Osteoblast (primary cell): ENCODE measurements at regions not wholly inside any gene's neighbourhood (a gene's known extent, or its start where the extent isn't known, plus 50 kb on each side); places are given as distances from the start of the nearest gene placed in this dataset.

Experiments
- DNase-seq: peaks from one replicate; pipeline ENCODE4 v3.0.0; 2011; ENCODE audit warnings: low spot score, mixed read lengths; ENCODE audit not compliant: insufficient read length; ENCODE audit errors: missing footprints
- H2AFZ ChIP-seq: 2 replicates; pipeline ENCODE4 v1.6.0; 2011; ENCODE audit warnings: mild to moderate bottlenecking, low read length
- H3K27ac ChIP-seq: 2 replicates; pipeline ENCODE4 v1.5.1; 2011; ENCODE audit warnings: mild to moderate bottlenecking, low read depth, low read length, moderate library complexity
- H3K27me3 ChIP-seq: 2 replicates; pipeline ENCODE4 v1.6.0; 2012; ENCODE audit warnings: mild to moderate bottlenecking, control low read depth, inconsistent platforms, low read length, moderate library complexity; ENCODE audit not compliant: insufficient read depth
- H3K36me3 ChIP-seq: 2 replicates; pipeline ENCODE4 v1.5.1; 2011; ENCODE audit warnings: mild to moderate bottlenecking, low read length, control low read depth, moderate library complexity; ENCODE audit not compliant: insufficient read depth
- H3K4me1 ChIP-seq: 2 replicates; pipeline ENCODE4 v1.5.1; 2011; ENCODE audit warnings: mild to moderate bottlenecking, low read length, control low read depth, moderate library complexity; ENCODE audit not compliant: insufficient read depth
- H3K4me2 ChIP-seq: 2 replicates; pipeline ENCODE4 v1.6.0; 2011; ENCODE audit warnings: mild to moderate bottlenecking, low read length; ENCODE audit not compliant: insufficient read depth
- H3K4me3 ChIP-seq: fragments of 200-600 bp; sonication (generic); 3 replicates; pipeline ENCODE4 v1.5.1; 2012; ENCODE audit warnings: mild to moderate bottlenecking, low read length, inconsistent platforms; ENCODE audit not compliant: insufficient read depth
- H3K79me2 ChIP-seq: 2 replicates; pipeline ENCODE4 v1.6.0; 2012; ENCODE audit warnings: mild to moderate bottlenecking, low read length, control low read depth, inconsistent platforms; ENCODE audit not compliant: insufficient read depth
- H3K9me3 ChIP-seq: 2 replicates; pipeline ENCODE4 v1.5.1; 2011; ENCODE audit warnings: low read depth, low read length, control low read depth
- H4K20me1 ChIP-seq: 2 replicates; pipeline ENCODE4 v1.6.0; 2012; ENCODE audit warnings: mild to moderate bottlenecking, low read length, control low read depth; ENCODE audit not compliant: insufficient read depth
- CTCF ChIP-seq: IDR thresholded peaks from 2 replicates; pipeline ENCODE4 v1.5.1; 2011; ENCODE audit warnings: mild to moderate bottlenecking, low read depth, low read length, moderate library complexity; ENCODE audit errors: extremely low read depth

DNA sequence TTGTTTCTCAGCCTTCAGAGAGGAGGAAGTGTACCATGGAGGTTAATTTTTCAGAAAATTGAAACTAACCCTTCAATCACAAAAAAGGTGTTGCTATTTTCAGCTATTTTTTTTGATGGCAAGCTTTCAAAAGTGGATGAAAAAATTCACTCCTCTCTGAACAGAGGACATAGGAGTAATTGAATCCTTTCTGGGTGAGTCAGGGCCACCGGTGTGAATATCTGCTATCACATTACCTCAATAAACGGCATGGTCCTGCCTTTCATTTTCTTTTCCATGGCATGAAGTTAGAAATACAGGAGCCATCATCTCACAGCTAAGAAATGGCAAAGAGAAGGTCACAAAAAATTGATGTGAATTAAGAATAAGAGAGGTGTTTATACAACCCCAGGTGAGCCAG, 90.2 kb upstream of the CCDC112 start:
- Histone ChIP-seq H2AFZ (no peak overlapping the region), H3K4me1 (no peaks in the 10 kb centered on the region), H4K20me1 (no peaks in the 10 kb centered on the region), H3K79me2 (no peaks in the 10 kb centered on the region), H3K4me3 (no peak overlapping the region), H3K4me2 (no peak overlapping the region), H3K36me3 (no peaks in the 10 kb centered on the region), H3K27me3 (no peaks in the 10 kb centered on the region), H3K9me3 (no peaks in the 10 kb centered on the region), H3K27ac (no peak overlapping the region)
- no peak for TF ChIP-seq CTCF
- no peak for DNase-seq

GRCh38 chr5:115384587-115385375, 88.3 kb upstream of the CCDC112 start:
- H3K36me3 ChIP-seq, result no peaks in the 10 kb centered on the region
- H3K27me3 ChIP-seq, result no peaks in the 10 kb centered on the region
- no peaks in the 10 kb centered on the region for H3K4me1 ChIP-seq
- DNase-seq, result no peak
- H3K79me2 ChIP-seq, result no peaks in the 10 kb centered on the region
- H3K9me3 ChIP-seq, result no peaks in the 10 kb centered on the region
- H4K20me1 ChIP-seq, result no peaks in the 10 kb centered on the region
- H3K4me2 ChIP-seq, result no peak overlapping the region
- no peak overlapping the region for H3K4me3 ChIP-seq
- no peak overlapping the region for H3K27ac ChIP-seq
- TF ChIP-seq CTCF, result no peak
- H2AFZ ChIP-seq, result no peak overlapping the region

- TF ChIP-seq CTCF, result no peak
- Histone ChIP-seq H3K27me3 (no peaks in the 10 kb centered on the region), H3K9me3 (no peaks in the 10 kb centered on the region), H3K79me2 (no peaks in the 10 kb centered on the region), H3K27ac (no peak overlapping the region), H3K4me3 (no peak overlapping the region), H3K4me2 (no peak overlapping the region), H3K36me3 (no peaks in the 10 kb centered on the region), H3K4me1 (peaks cover 2% of the 10 kb centered on the region), H2AFZ (no peak overlapping the region), H4K20me1 (no peaks in the 10 kb centered on the region)
- DNase-seq, result no peak
Measured at GRCh38 chr5:115382989-115383388, 86.5 kb upstream of the CCDC112 start.

GRCh38 chr5:115381911-115382662, 85.6 kb upstream of the CCDC112 start:
- H4K20me1 ChIP-seq, result no peaks in the 10 kb centered on the region
- no peak for TF ChIP-seq CTCF
- no peaks in the 10 kb centered on the region for H3K9me3 ChIP-seq
- H3K27me3 ChIP-seq, result no peaks in the 10 kb centered on the region
- H3K27ac ChIP-seq, result no peak overlapping the region
- H3K79me2 ChIP-seq, result no peaks in the 10 kb centered on the region
- DNase-seq, result no peak
- no peak overlapping the region for H3K4me2 ChIP-seq
- no peak overlapping the region for H3K4me3 ChIP-seq
- H2AFZ ChIP-seq, result no peak overlapping the region
- peaks cover 10% of the 10 kb centered on the region for H3K4me1 ChIP-seq
- H3K36me3 ChIP-seq, result no peaks in the 10 kb centered on the region
